Neural progenitor cell (in vitro differentiated cells): ENCODE measurements at regions not wholly inside any gene's neighbourhood (a gene's known extent, or its start where the extent isn't known, plus 50 kb on each side); places are given as distances from the start of the nearest gene placed in this dataset.

Experiments used
- DNase-seq: peaks from one replicate; pipeline ENCODE4 v3.0.0-alpha.2; 2016; ENCODE audit warnings: low spot score
- H2AFZ ChIP-seq: fragments of 200-600 bp; sonication (generic); replicated peaks from 2 replicates; pipeline ENCODE4 v1.6.1; 2016; ENCODE audit warnings: antibody characterized with exemption
- H3F3A ChIP-seq: fragments of 200-600 bp; sonication (generic); 2 replicates; pipeline ENCODE4 v1.6.1; 2016; ENCODE audit warnings: antibody characterized with exemption, low read depth
- H3K27ac ChIP-seq: fragments of 200-600 bp; sonication (generic); 2 replicates; pipeline ENCODE4 v1.5.1; 2016; ENCODE audit warnings: mild to moderate bottlenecking
- H3K27me3 ChIP-seq: fragments of 200-600 bp; sonication (generic); 2 replicates; pipeline ENCODE4 v1.6.1; 2016; ENCODE audit warnings: mild to moderate bottlenecking, moderate library complexity
- H3K36me3 ChIP-seq: fragments of 200-600 bp; sonication (generic); 2 replicates; pipeline ENCODE4 v1.5.1; 2016
- H3K4me1 ChIP-seq: fragments of 200-600 bp; sonication (generic); 2 replicates; pipeline ENCODE4 v1.6.1; 2016; ENCODE audit warnings: mixed run types
- H3K4me2 ChIP-seq: fragments of 200-600 bp; sonication (generic); 2 replicates; pipeline ENCODE4 v1.6.1; 2016
- H3K4me3 ChIP-seq: fragments of 200-600 bp; sonication (generic); 2 replicates; pipeline ENCODE4 v1.5.1; 2016
- H3K79me2 ChIP-seq: fragments of 200-600 bp; sonication (generic); 2 replicates; pipeline ENCODE4 v1.6.1; 2016; ENCODE audit warnings: low read depth
- H3K9ac ChIP-seq: fragments of 200-600 bp; sonication (generic); 2 replicates; pipeline ENCODE4 v1.6.1; 2016
- H3K9me3 ChIP-seq: fragments of 200-600 bp; sonication (generic); 2 replicates; pipeline ENCODE4 v1.5.1; 2016; ENCODE audit warnings: low read depth
- H4K20me1 ChIP-seq: fragments of 200-600 bp; sonication (generic); 2 replicates; pipeline ENCODE4 v1.6.1; 2016; ENCODE audit warnings: low read depth
- H3K27ac Mint-ChIP-seq: 3 replicates; pipeline ENCODE4 v1.8.0; 2021; ENCODE audit warnings: mixed read lengths
- H3K27me3 Mint-ChIP-seq: 2 replicates; pipeline ENCODE4 v1.8.0; 2022; ENCODE audit warnings: low read depth, mild to moderate bottlenecking, inconsistent platforms, moderate library complexity, mixed read lengths; ENCODE audit not compliant: insufficient read depth
- H3K36me3 Mint-ChIP-seq: 3 replicates; pipeline ENCODE4 v1.8.0; 2021; ENCODE audit warnings: mixed read lengths
- H3K4me1 Mint-ChIP-seq: 3 replicates; pipeline ENCODE4 v1.8.0; 2021; ENCODE audit warnings: mixed read lengths
- H3K4me3 Mint-ChIP-seq: 3 replicates; pipeline ENCODE4 v1.8.0; 2021; ENCODE audit warnings: mild to moderate bottlenecking, moderate library complexity, mixed read lengths
- H3K9me3 Mint-ChIP-seq: 3 replicates; pipeline ENCODE4 v1.8.0; 2020; ENCODE audit warnings: mixed read lengths
- CTCF ChIP-seq: fragments of 200-600 bp; sonication (generic); IDR thresholded peaks from 2 replicates; pipeline ENCODE4 v1.5.1; 2017; ENCODE audit warnings: antibody characterized with exemption, mild to moderate bottlenecking
- EZH2 ChIP-seq: fragments of 200-600 bp; sonication (generic); IDR thresholded peaks from 2 replicates; pipeline ENCODE4 v1.6.1; 2017; ENCODE audit warnings: antibody characterized with exemption, mild to moderate bottlenecking, moderate library complexity
- EZH2phosphoT487 ChIP-seq: fragments of 200-600 bp; sonication (generic); IDR thresholded peaks from 2 replicates; pipeline ENCODE4 v1.6.1; 2017; ENCODE audit warnings: antibody characterized with exemption

- Histone ChIP-seq H4K20me1 (no peaks in the 10 kb centered on the region), H3K36me3 (no peaks in the 10 kb centered on the region), H3K9ac (no peak overlapping the region)
Measured at GRCh38 chr3:82240322-82240721, 478.9 kb upstream of the GBE1 start.

DNA sequence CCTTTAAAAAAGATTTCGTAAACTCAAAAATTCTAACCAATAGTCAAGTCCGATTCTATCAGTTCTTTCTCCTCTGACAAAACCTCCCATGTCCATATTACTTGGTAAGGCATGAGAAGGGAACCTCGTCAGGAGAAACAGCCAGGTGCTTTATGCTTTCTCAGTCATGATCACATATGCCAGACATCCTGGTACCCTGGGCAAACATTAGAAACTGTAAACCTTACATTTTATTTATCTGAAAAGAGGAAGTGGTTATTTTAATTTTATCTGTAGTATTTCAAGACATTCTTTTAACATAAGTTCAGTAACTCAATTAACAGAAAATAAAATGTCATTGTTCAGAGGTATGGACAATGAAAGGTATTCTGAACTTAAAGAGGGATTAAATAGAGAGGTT is 474.8 kb upstream of the GBE1 start:
- no peaks in the 10 kb centered on the region for H3K27me3 ChIP-seq
- no peaks in the 10 kb centered on the region for H3K4me1 ChIP-seq
- no peak overlapping the region for H3K4me2 ChIP-seq
- Mint-ChIP-seq H3K4me3 (no peak overlapping the region), H3K36me3 (no peaks in the 10 kb centered on the region), H3K4me1 (no peaks in the 10 kb centered on the region), H3K27ac (no peak overlapping the region), H3K9me3 (no peaks in the 10 kb centered on the region), H3K27me3 (no peaks in the 10 kb centered on the region)
- no peaks in the 10 kb centered on the region for H4K20me1 ChIP-seq
- H3K9me3 ChIP-seq: no peaks in the 10 kb centered on the region
- no peaks in the 10 kb centered on the region for H3K79me2 ChIP-seq
- no peaks in the 10 kb centered on the region for H3K36me3 ChIP-seq
- H3K9ac ChIP-seq: no peak overlapping the region
- no peak for TF ChIP-seq CTCF
- no peak for TF ChIP-seq EZH2
- TF ChIP-seq EZH2phosphoT487: no peak
- no peak overlapping the region for H3K4me3 ChIP-seq
- H3F3A ChIP-seq: no peaks in the 10 kb centered on the region
- no peak overlapping the region for H2AFZ ChIP-seq
- H3K27ac ChIP-seq: no peak overlapping the region
- DNase-seq: no peak

More at GRCh38 chr3:82240322-82240721, 478.9 kb upstream of the GBE1 start:
- Histone ChIP-seq H3K79me2 (no peaks in the 10 kb centered on the region), H3K9me3 (no peaks in the 10 kb centered on the region), H3F3A (no peaks in the 10 kb centered on the region), H3K4me3 (no peak overlapping the region), H3K4me2 (no peak overlapping the region), H3K27me3 (no peaks in the 10 kb centered on the region), H2AFZ (no peak overlapping the region), H3K27ac (no peak overlapping the region), H3K4me1 (no peaks in the 10 kb centered on the region)
- DNase-seq: no peak
- no peaks in the 10 kb centered on the region for H3K9me3 Mint-ChIP-seq
- no peak overlapping the region for H3K27ac Mint-ChIP-seq
- H3K27me3 Mint-ChIP-seq: no peaks in the 10 kb centered on the region
- no peak for TF ChIP-seq EZH2phosphoT487
- no peak for TF ChIP-seq EZH2
- TF ChIP-seq CTCF: no peak
- no peak overlapping the region for H3K4me3 Mint-ChIP-seq
- no peaks in the 10 kb centered on the region for H3K4me1 Mint-ChIP-seq
- no peaks in the 10 kb centered on the region for H3K36me3 Mint-ChIP-seq

DNA sequence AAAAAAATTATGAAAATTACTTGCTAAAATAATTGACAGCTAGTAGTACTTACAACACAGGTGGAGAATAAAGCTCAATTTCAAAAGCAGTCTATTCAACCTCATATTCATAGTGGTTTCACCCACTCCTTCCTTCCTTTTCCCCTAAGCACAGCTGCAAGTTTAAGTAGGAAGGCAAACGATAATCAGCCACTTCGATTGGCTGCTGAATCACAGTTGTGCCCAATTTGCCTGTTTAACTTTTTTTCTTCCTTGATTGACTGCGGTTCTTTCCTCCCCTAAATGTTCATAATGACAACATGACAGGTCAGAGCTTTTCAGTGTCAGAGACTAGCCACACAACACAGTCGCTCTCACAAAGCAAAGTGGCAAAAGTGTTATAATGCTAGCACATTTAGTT is 468.0 kb upstream of the GBE1 start:
- H3K4me2 ChIP-seq: no peak overlapping the region
- no peak overlapping the region for H3K4me3 ChIP-seq
- Mint-ChIP-seq H3K36me3 (no peaks in the 10 kb centered on the region), H3K27ac (no peak overlapping the region), H3K4me1 (no peaks in the 10 kb centered on the region), H3K27me3 (no peaks in the 10 kb centered on the region), H3K4me3 (no peak overlapping the region), H3K9me3 (no peaks in the 10 kb centered on the region)
- no peak overlapping the region for H3K9ac ChIP-seq
- H3K9me3 ChIP-seq: no peaks in the 10 kb centered on the region
- TF ChIP-seq EZH2phosphoT487: no peak
- H3K4me1 ChIP-seq: no peaks in the 10 kb centered on the region
- H3K36me3 ChIP-seq: no peaks in the 10 kb centered on the region
- H3K27ac ChIP-seq: no peak overlapping the region
- H4K20me1 ChIP-seq: no peaks in the 10 kb centered on the region
- no peaks in the 10 kb centered on the region for H3K27me3 ChIP-seq
- H3K79me2 ChIP-seq: no peaks in the 10 kb centered on the region
- H2AFZ ChIP-seq: peak overlapping the region; percentile 78
- H3F3A ChIP-seq: no peaks in the 10 kb centered on the region
- no peak for DNase-seq

GRCh38 chr3:82224661-82225060 is 463.2 kb upstream of the GBE1 start:
- H4K20me1 ChIP-seq: no peaks in the 10 kb centered on the region

More at GRCh38 chr3:82224661-82225060, 463.2 kb upstream of the GBE1 start:
- no peaks in the 10 kb centered on the region for H3K4me1 Mint-ChIP-seq
- Histone ChIP-seq H3K4me3 (no peak overlapping the region), H3K27ac (no peak overlapping the region), H3K79me2 (no peaks in the 10 kb centered on the region), H3K27me3 (no peaks in the 10 kb centered on the region), H3K36me3 (no peaks in the 10 kb centered on the region), H3F3A (no peaks in the 10 kb centered on the region), H3K9ac (no peak overlapping the region), H3K9me3 (no peaks in the 10 kb centered on the region), H3K4me1 (no peaks in the 10 kb centered on the region), H3K4me2 (no peak overlapping the region), H2AFZ (no peak overlapping the region)
- H3K4me3 Mint-ChIP-seq: no peak overlapping the region
- H3K9me3 Mint-ChIP-seq: peaks cover 9% of the 10 kb centered on the region
- no peak for TF ChIP-seq EZH2phosphoT487
- no peak for TF ChIP-seq CTCF
- TF ChIP-seq EZH2: no peak
- no peak for DNase-seq
- no peak overlapping the region for H3K27ac Mint-ChIP-seq
- no peaks in the 10 kb centered on the region for H3K27me3 Mint-ChIP-seq
- no peaks in the 10 kb centered on the region for H3K36me3 Mint-ChIP-seq
